Mucosa of descending colon (tissue), 3 donors: ENCODE measurements at regions not wholly inside any gene's neighbourhood (a gene's known extent, or its start where the extent isn't known, plus 50 kb on each side); places are given as distances from the start of the nearest gene placed in this dataset.

ENCODE experiments used
- ATAC-seq: fragments of 200-7000 bp; cut with Tn5 transposase; one replicate; pipeline ENCODE4 v1.9.1; 2020; ENCODE audit warnings: mild to moderate bottlenecking, moderate library complexity
- DNase-seq, 3 donors: peaks; one replicate each; pipeline ENCODE4 v3.0.0-alpha.2; 2020
- H3K36me3 ChIP-seq: fragments of 200-600 bp; one replicate; pipeline ENCODE4 v1.8.0; 2021; ENCODE audit warnings: low read depth, mild to moderate bottlenecking
- H3K4me1 ChIP-seq: fragments of 200-600 bp; one replicate; pipeline ENCODE4 v1.8.0; 2021; ENCODE audit warnings: low read depth, mild to moderate bottlenecking
- H3K4me3 ChIP-seq: fragments of 200-600 bp; one replicate; pipeline ENCODE4 v1.8.0; 2021; ENCODE audit warnings: mild to moderate bottlenecking
- H3K9me3 ChIP-seq: fragments of 200-600 bp; one replicate; pipeline ENCODE4 v1.8.0; 2021; ENCODE audit warnings: mild to moderate bottlenecking
- CTCF ChIP-seq: fragments of 200-600 bp; IDR thresholded peaks from one replicate; pipeline ENCODE4 v1.8.0; 2022; ENCODE audit warnings: antibody characterized with exemption, mild to moderate bottlenecking
- intact Hi-C, 2 donors: fragments of 100-400 bp; cut with DNase I in 1 of 2; cut with micrococcal nuclease in 1 of 2; formaldehyde crosslinking; loops; one replicate each; pipeline versions ENCODE4 v1.11.0 to v1.11.1; 2022; cut with DNase I, micrococcal nuclease
- donor health status: DM: no; HTN: no; CAD: no; lungs with moderate emphysema.
- donor health status: DM: no; HTN: no; CAD: no.
- donor health status: DM: no; HTN: yes; CAD: no.

- ATAC-seq: no peak
- Histone ChIP-seq H3K36me3 (no peaks in the 10 kb centered on the region), H3K9me3 (peaks cover 4% of the 10 kb centered on the region), H3K4me3 (no peak overlapping the region), H3K4me1 (no peaks in the 10 kb centered on the region)
- intact Hi-C loops: no loop called here
- no peak for DNase-seq
- TF ChIP-seq CTCF: no peak
These were observed 80.4 kb upstream of the CALN1 start for GRCh38 chr7:72492461-72493065.

- no peaks in the 10 kb centered on the region for H3K36me3 ChIP-seq
- DNase-seq (no peak), ATAC-seq (no peak)
- no peaks in the 10 kb centered on the region for H3K4me1 ChIP-seq
- no peaks in the 10 kb centered on the region for H3K9me3 ChIP-seq
- no peak overlapping the region for H3K4me3 ChIP-seq
- no peak for TF ChIP-seq CTCF
- intact Hi-C loops: no loop called here
These were observed 78.2 kb upstream of the CALN1 start for GRCh38 chr7:72490301-72490700.

- ATAC-seq: no peak
- Histone ChIP-seq H3K4me3 (no peak overlapping the region), H3K4me1 (no peaks in the 10 kb centered on the region), H3K36me3 (no peaks in the 10 kb centered on the region), H3K9me3 (no peaks in the 10 kb centered on the region)
- DNase-seq: no peak
- TF ChIP-seq CTCF: no peak
- intact Hi-C loops: no loop called here
These were observed 69.8 kb upstream of the CALN1 start for GRCh38 chr7:72481934-72482333.

GRCh38 chr7:72476608-72477305 lies 64.6 kb upstream of the CALN1 start:
- H3K9me3 ChIP-seq: no peaks in the 10 kb centered on the region
- TF ChIP-seq CTCF: no peak
- ATAC-seq (no peak), DNase-seq (no peak)
- intact Hi-C loops: no loop called here
- no peaks in the 10 kb centered on the region for H3K4me1 ChIP-seq
- no peak overlapping the region for H3K4me3 ChIP-seq
- no peaks in the 10 kb centered on the region for H3K36me3 ChIP-seq

GRCh38 chr7:72467237-72467636 lies 55.1 kb upstream of the CALN1 start:
- intact Hi-C loops: no loop called here
- ATAC-seq: no peak

More at GRCh38 chr7:72467237-72467636, 55.1 kb upstream of the CALN1 start:
- no peak for TF ChIP-seq CTCF
- Histone ChIP-seq H3K4me1 (no peaks in the 10 kb centered on the region), H3K4me3 (no peak overlapping the region), H3K9me3 (no peaks in the 10 kb centered on the region), H3K36me3 (no peaks in the 10 kb centered on the region)
- no peak for DNase-seq
